Sigmoid colon (tissue), 3 donors: ENCODE measurements at regions not wholly inside any gene's neighbourhood (a gene's known extent, or its start where the extent isn't known, plus 50 kb on each side); places are given as distances from the start of the nearest gene placed in this dataset.

Experiments used
- CTCF ChIP-seq, 4 experiments: fragments of 450-650 bp in 3 of 4; fragments of 200-600 bp in 1 of 4; IDR thresholded peaks; one replicate each; pipeline ENCODE4 v1.5.1; 2016 to 2019; ENCODE audit warnings: antibody characterized with exemption in 4 of 4, mild to moderate bottlenecking in 3 of 4, moderate library complexity in 2 of 4
- POLR2A ChIP-seq, 2 donors: fragments of 450-650 bp; IDR thresholded peaks; one replicate each; pipeline ENCODE4 v1.6.1; 2016; ENCODE audit warnings: antibody characterized with exemption in 2 of 2, mild to moderate bottlenecking in 2 of 2, moderate library complexity in 2 of 2

- no peak for TF ChIP-seq CTCF (IDR thresholded peaks at IDR 0.05)
- no peak for TF ChIP-seq POLR2A (IDR thresholded peaks at IDR 0.05)
These were observed 266.1 kb upstream of the LRIG3 start for GRCh38 chr12:59186451-59186850.
